Kidney (tissue), 13 donors: ENCODE measurements at regions not wholly inside any gene's neighbourhood (a gene's known extent, or its start where the extent isn't known, plus 50 kb on each side); places are given as distances from the start of the nearest gene placed in this dataset.
A peak's percentile ranks its signal among the peaks of the same experiment; 100 is the strongest.

ENCODE experiments used
- DNase-seq, 5 donors: peaks; one replicate each; pipeline ENCODE4 v3.0.0-alpha.2; 2013 to 2020
- FAIRE-seq: peaks from 2 replicates; lab custom pipeline; 2012; peaks lifted over from hg19 to GRCh38; lab: Jason Lieb, UNC
- H3K27ac ChIP-seq, 2 donors: one replicate each; pipeline ENCODE4 v1.7.0; 2013; ENCODE audit warnings: low read depth in 2 of 2, low read length in 2 of 2, inconsistent platforms in 1 of 2
- H3K27me3 ChIP-seq: one replicate; pipeline ENCODE4 v1.7.1; 2013; ENCODE audit warnings: low read length, inconsistent platforms; ENCODE audit not compliant: control insufficient read depth, insufficient read depth
- H3K36me3 ChIP-seq, 3 donors: one replicate each; pipeline versions ENCODE4 v1.7.0 to v1.7.1; 2013; ENCODE audit warnings: low read length in 3 of 3, control low read depth in 1 of 3, inconsistent platforms in 1 of 3; ENCODE audit not compliant: insufficient read depth in 3 of 3, control insufficient read depth in 2 of 3
- H3K4me1 ChIP-seq, 3 donors: one replicate each; pipeline versions ENCODE4 v1.7.0 to v1.7.1; 2013; ENCODE audit warnings: low read length in 3 of 3, inconsistent platforms in 1 of 3, low read depth in 1 of 3; ENCODE audit not compliant: control insufficient read depth in 2 of 3, insufficient read depth in 2 of 3
- H3K4me3 ChIP-seq, 3 donors: one replicate each; pipeline versions ENCODE4 v1.7.0 to v1.8.1; 2013; ENCODE audit warnings: low read length in 3 of 3, control low read depth in 1 of 3, inconsistent platforms in 1 of 3
- H3K9ac ChIP-seq, 3 donors: one replicate each; pipeline versions ENCODE4 v1.7.0 to v1.7.1; 2013; ENCODE audit warnings: low read length in 3 of 3, control low read depth in 1 of 3, inconsistent platforms in 1 of 3
- H3K9me3 ChIP-seq, 3 donors: one replicate each; pipeline versions ENCODE4 v1.7.0 to v1.7.1; 2013; ENCODE audit warnings: low read length in 3 of 3, control low read depth in 1 of 3, inconsistent platforms in 1 of 3; ENCODE audit not compliant: control insufficient read depth in 2 of 3, insufficient read depth in 1 of 3
- CTCF ChIP-seq: IDR thresholded peaks from 3 replicates; pipeline ENCODE4 v1.5.1; 2012; ENCODE audit warnings: mild to moderate bottlenecking, moderate library complexity, borderline replicate concordance; ENCODE audit not compliant: insufficient read depth; ENCODE audit errors: extremely low read depth
- intact Hi-C: fragments of 100-400 bp; cut with DNase I; formaldehyde crosslinking; loops from one replicate; pipeline ENCODE4 v1.11.1; 2022
- donor health status: control.
- donor health status: control.
- donor health status: control.
- donor health status: control.
- donor health status: control.
- donor health status: DM: yes; HTN: yes; CAD: no.
- donor health status: Normal renal cell carcinoma (clear cell type).

- no peak overlapping the region for H3K4me3 ChIP-seq
- H3K9me3 ChIP-seq, result no peaks in the 10 kb centered on the region
- H3K27ac ChIP-seq, result no peak overlapping the region
- H3K36me3 ChIP-seq, result no peaks in the 10 kb centered on the region
- intact Hi-C loops, result no loop called here
- no peak overlapping the region for H3K9ac ChIP-seq
- FAIRE-seq (no peak), DNase-seq (peak in 2 of 5 donors; percentile 7 to 15)
- H3K27me3 ChIP-seq, result no peaks in the 10 kb centered on the region
- TF ChIP-seq CTCF, result no peak
- no peaks in the 10 kb centered on the region for H3K4me1 ChIP-seq
Measured at GRCh38 chr12:85617307-85618091, 218.7 kb downstream of the RASSF9 start.

GRCh38 chr12:85621041-85621440, 215.2 kb downstream of the RASSF9 start:
- FAIRE-seq, result no peak
- no peaks in the 10 kb centered on the region for H3K36me3 ChIP-seq
- no peak overlapping the region for H3K9ac ChIP-seq
- no peak for TF ChIP-seq CTCF
- no peak for DNase-seq
- H3K9me3 ChIP-seq, result no peaks in the 10 kb centered on the region
- intact Hi-C loops, result no loop called here
- no peak overlapping the region for H3K27ac ChIP-seq
- H3K27me3 ChIP-seq, result no peaks in the 10 kb centered on the region
- no peak overlapping the region for H3K4me3 ChIP-seq
- no peaks in the 10 kb centered on the region for H3K4me1 ChIP-seq

GRCh38 chr12:85623763-85624162, 212.4 kb downstream of the RASSF9 start:
- DNase-seq (no peak), FAIRE-seq (no peak)
- Histone ChIP-seq H3K4me3 (no peak overlapping the region), H3K27ac (no peak overlapping the region), H3K4me1 (no peaks in the 10 kb centered on the region), H3K9ac (no peak overlapping the region), H3K27me3 (no peaks in the 10 kb centered on the region), H3K9me3 (no peaks in the 10 kb centered on the region), H3K36me3 (no peaks in the 10 kb centered on the region)
- no peak for TF ChIP-seq CTCF
- intact Hi-C loops, result no loop called here
